ENCODE measurements at regions not wholly inside any gene's neighbourhood (a gene's known extent, or its start where the extent isn't known, plus 50 kb on each side); places are given as distances from the start of the nearest gene placed in this dataset.

DNA sequence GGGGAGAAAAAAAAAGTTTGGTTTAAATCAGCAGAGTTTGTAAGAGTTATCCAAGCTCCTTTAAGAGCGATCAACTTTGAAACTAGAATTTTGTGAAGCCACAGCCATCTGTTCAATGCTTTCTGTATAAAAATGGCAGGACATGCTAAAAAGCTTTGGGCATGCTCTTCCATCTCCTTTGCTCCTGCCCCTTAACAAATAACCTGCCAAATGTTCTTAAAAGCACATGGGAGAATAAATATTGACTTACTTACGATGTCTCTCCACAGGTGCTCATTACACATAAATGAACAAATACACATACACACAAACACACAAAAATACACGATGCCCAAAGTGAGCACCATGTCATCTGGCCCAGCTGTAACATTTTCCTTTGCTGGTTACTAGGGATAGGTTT is 211.8 kb upstream of the DPH6 start:
- Histone ChIP-seq H3K27ac (ENCODE audit: low read length) (no peak overlapping the region), H2AFZ (ENCODE audit: low read depth, low read length) (no peak overlapping the region), H3K36me3 (ENCODE audit: insufficient read depth, low read length) (no peaks in the 10 kb centered on the region), H3K79me2 (replicated peaks; ENCODE audit: insufficient read depth, low read length) (no peaks in the 10 kb centered on the region), H3K9me2 (ENCODE audit: insufficient read depth, low read length) (no peaks in the 10 kb centered on the region), H3K9me3 (ENCODE audit: low read length) (no peaks in the 10 kb centered on the region), H3K4me2 (ENCODE audit: low read length) (no peak overlapping the region), H3K27me3 (ENCODE audit: insufficient read depth, low read depth, low read length) (no peaks in the 10 kb centered on the region), H3K4me3 (ENCODE audit: low read length) (no peak overlapping the region), H3K9ac (ENCODE audit: low read length) (no peak overlapping the region), H3F3A (ENCODE audit: insufficient read depth, low read length, poor library complexity, severe bottlenecking) (no peaks in the 10 kb centered on the region), H4K20me1 (ENCODE audit: insufficient read depth) (no peaks in the 10 kb centered on the region)
- TF ChIP-seq SMC3 (conservative IDR thresholded peaks at IDR 0.05; ENCODE audit: poor library complexity) (no peak), POLR2AphosphoS5 (IDR thresholded peaks at IDR 0.05) (no peak), EP300 (conservative IDR thresholded peaks at IDR 0.05; ENCODE audit: poor library complexity, severe bottlenecking) (no peak), TAF1 (IDR thresholded peaks at IDR 0.05; ENCODE audit: low read depth) (no peak), EZH2 (IDR thresholded peaks at IDR 0.05; ENCODE audit: borderline replicate concordance, insufficient read depth, low read length, poor library complexity, severe bottlenecking) (no peak), RAD21 (conservative IDR thresholded peaks at IDR 0.05) (no peak), MXI1 (conservative IDR thresholded peaks at IDR 0.05; ENCODE audit: poor library complexity, severe bottlenecking) (no peak)
- TF ChIP-seq, protein P1, sequence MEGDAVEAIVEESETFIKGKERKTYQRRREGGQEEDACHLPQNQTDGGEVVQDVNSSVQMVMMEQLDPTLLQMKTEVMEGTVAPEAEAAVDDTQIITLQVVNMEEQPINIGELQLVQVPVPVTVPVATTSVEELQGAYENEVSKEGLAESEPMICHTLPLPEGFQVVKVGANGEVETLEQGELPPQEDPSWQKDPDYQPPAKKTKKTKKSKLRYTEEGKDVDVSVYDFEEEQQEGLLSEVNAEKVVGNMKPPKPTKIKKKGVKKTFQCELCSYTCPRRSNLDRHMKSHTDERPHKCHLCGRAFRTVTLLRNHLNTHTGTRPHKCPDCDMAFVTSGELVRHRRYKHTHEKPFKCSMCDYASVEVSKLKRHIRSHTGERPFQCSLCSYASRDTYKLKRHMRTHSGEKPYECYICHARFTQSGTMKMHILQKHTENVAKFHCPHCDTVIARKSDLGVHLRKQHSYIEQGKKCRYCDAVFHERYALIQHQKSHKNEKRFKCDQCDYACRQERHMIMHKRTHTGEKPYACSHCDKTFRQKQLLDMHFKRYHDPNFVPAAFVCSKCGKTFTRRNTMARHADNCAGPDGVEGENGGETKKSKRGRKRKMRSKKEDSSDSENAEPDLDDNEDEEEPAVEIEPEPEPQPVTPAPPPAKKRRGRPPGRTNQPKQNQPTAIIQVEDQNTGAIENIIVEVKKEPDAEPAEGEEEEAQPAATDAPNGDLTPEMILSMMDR (IDR thresholded peaks at IDR 0.05; ENCODE audit: poor library complexity, severe bottlenecking): no peak
- TF ChIP-seq, protein P2, sequence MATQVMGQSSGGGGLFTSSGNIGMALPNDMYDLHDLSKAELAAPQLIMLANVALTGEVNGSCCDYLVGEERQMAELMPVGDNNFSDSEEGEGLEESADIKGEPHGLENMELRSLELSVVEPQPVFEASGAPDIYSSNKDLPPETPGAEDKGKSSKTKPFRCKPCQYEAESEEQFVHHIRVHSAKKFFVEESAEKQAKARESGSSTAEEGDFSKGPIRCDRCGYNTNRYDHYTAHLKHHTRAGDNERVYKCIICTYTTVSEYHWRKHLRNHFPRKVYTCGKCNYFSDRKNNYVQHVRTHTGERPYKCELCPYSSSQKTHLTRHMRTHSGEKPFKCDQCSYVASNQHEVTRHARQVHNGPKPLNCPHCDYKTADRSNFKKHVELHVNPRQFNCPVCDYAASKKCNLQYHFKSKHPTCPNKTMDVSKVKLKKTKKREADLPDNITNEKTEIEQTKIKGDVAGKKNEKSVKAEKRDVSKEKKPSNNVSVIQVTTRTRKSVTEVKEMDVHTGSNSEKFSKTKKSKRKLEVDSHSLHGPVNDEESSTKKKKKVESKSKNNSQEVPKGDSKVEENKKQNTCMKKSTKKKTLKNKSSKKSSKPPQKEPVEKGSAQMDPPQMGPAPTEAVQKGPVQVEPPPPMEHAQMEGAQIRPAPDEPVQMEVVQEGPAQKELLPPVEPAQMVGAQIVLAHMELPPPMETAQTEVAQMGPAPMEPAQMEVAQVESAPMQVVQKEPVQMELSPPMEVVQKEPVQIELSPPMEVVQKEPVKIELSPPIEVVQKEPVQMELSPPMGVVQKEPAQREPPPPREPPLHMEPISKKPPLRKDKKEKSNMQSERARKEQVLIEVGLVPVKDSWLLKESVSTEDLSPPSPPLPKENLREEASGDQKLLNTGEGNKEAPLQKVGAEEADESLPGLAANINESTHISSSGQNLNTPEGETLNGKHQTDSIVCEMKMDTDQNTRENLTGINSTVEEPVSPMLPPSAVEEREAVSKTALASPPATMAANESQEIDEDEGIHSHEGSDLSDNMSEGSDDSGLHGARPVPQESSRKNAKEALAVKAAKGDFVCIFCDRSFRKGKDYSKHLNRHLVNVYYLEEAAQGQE (IDR thresholded peaks at IDR 0.05; ENCODE audit: borderline replicate concordance): no peak

DNA sequence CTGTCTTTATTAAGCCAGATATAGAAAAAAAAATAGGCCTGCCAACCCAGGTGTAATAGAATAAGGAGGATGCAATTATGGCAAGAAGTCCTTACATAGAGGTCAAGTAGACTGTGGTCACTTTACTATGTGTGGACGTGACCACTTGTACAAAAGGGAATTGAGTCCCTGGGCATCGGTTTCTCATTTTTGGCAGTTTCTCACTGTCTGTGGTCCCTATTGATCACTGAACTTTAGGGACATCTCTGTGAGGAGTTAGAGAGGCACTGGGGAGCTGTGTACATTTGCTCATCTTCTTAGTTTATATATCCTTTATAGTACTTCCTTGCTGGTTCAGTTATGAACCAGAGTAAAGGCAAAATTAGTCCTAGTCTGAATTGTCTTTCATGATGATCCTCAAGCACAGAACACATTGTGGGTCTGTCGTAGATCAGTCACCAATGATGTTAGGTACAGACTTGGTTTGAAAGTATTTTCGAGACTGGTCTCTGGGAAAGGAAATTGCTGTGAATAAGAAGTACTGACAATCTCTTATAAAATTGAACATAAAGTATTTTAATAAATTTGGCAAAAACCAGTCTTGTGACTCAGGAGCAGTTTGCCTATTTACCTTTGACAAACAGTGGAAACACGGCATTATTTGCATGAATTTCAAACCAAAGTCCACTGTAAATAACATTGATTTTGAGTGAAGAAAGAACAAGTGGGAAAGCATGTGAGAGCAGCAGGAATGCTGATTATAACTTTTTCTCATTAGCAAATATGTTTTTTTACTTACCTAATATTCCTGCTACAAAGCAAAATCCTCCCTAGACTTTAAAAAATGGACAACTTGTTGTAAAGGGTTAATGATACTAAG is 218.9 kb upstream of the DPH6 start:
- Histone ChIP-seq H3K27ac (ENCODE audit: low read length) (no peak overlapping the region), H4K20me1 (ENCODE audit: insufficient read depth) (no peaks in the 10 kb centered on the region), H3K9me2 (ENCODE audit: insufficient read depth, low read length) (no peaks in the 10 kb centered on the region), H3K79me2 (replicated peaks; ENCODE audit: insufficient read depth, low read length) (no peaks in the 10 kb centered on the region), H3K4me2 (ENCODE audit: low read length) (no peak overlapping the region), H3K36me3 (ENCODE audit: insufficient read depth, low read length) (no peaks in the 10 kb centered on the region), H3K9me3 (ENCODE audit: low read length) (no peaks in the 10 kb centered on the region), H3K27me3 (ENCODE audit: insufficient read depth, low read depth, low read length) (no peaks in the 10 kb centered on the region), H3F3A (ENCODE audit: insufficient read depth, low read length, poor library complexity, severe bottlenecking) (no peaks in the 10 kb centered on the region), H2AFZ (ENCODE audit: low read depth, low read length) (no peak overlapping the region), H3K4me3 (ENCODE audit: low read length) (no peak overlapping the region), H3K9ac (ENCODE audit: low read length) (no peak overlapping the region)
- TF ChIP-seq, protein P1 (IDR thresholded peaks at IDR 0.05; ENCODE audit: poor library complexity, severe bottlenecking): no peak
- no peak for TF ChIP-seq EZH2 (IDR thresholded peaks at IDR 0.05; ENCODE audit: borderline replicate concordance, insufficient read depth, low read length, poor library complexity, severe bottlenecking)
- no peak for TF ChIP-seq EP300 (conservative IDR thresholded peaks at IDR 0.05; ENCODE audit: poor library complexity, severe bottlenecking)
- TF ChIP-seq RAD21 (conservative IDR thresholded peaks at IDR 0.05): no peak

All from neural cell (in vitro differentiated cells).